ENCODE measurements at regions not wholly inside any gene's neighbourhood (a gene's known extent, or its start where the extent isn't known, plus 50 kb on each side); places are given as distances from the start of the nearest gene placed in this dataset.

- TF ChIP-seq POLR2A (IDR thresholded peaks at IDR 0.05) (no peak), CTCF (IDR thresholded peaks at IDR 0.05) (no peak), EP300 (IDR thresholded peaks at IDR 0.05) (no peak)
Measured at GRCh38 chr6:140833408-140833807, 1299.3 kb upstream of the GJE1 start.
